AG04450 (cell line): ENCODE measurements at regions not wholly inside any gene's neighbourhood (a gene's known extent, or its start where the extent isn't known, plus 50 kb on each side); places are given as distances from the start of the nearest gene placed in this dataset.
"Not testable (repeated sequence)": the region's sequence is repeated elsewhere in the genome, so short reads cannot be mapped to it uniquely, and the experiment has no call there.

Experiments
- CTCF ChIA-PET: fragments of 300-600, 350-600 bp; formaldehyde crosslinking; extraction: SDS; loops from one replicate; lab custom pipeline; 2022; ENCODE audit warnings: antibody characterized with exemption, inconsistent platforms; lab: Charles Lee
- POLR2A ChIA-PET: fragments of 350-600 bp; formaldehyde crosslinking; extraction: SDS; loops from one replicate; lab custom pipeline; 2021; ENCODE audit warnings: antibody characterized with exemption, inconsistent platforms; lab: Yijun Ruan, JAX
- DNase-seq: peaks from one replicate; pipeline ENCODE4 v3.0.0-alpha.2; 2011; ENCODE audit warnings: low read depth, low spot score
- H3K27ac ChIP-seq: one replicate; pipeline ENCODE4 v1.5.1; 2012; ENCODE audit warnings: low read depth, low read length, control low read depth
- H3K27me3 ChIP-seq: one replicate; pipeline ENCODE4 v1.6.0; 2012; ENCODE audit warnings: low read length; ENCODE audit not compliant: control insufficient read depth, insufficient read depth
- H3K4me3 ChIP-seq: 2 replicates; pipeline ENCODE4 v1.5.1; 2011; ENCODE audit warnings: mild to moderate bottlenecking, low read depth, low read length, control low read depth
- H3K9me3 ChIP-seq: 2 replicates; pipeline ENCODE4 v1.5.1; 2012; ENCODE audit warnings: low read length; ENCODE audit not compliant: control insufficient read depth, insufficient read depth
- TF ChIP-seq, protein P1 (sequence below): IDR thresholded peaks from 2 replicates; pipeline ENCODE4 v1.5.1; 2011; ENCODE audit warnings: low read depth, low read length, control low read depth, inconsistent platforms

DNA sequence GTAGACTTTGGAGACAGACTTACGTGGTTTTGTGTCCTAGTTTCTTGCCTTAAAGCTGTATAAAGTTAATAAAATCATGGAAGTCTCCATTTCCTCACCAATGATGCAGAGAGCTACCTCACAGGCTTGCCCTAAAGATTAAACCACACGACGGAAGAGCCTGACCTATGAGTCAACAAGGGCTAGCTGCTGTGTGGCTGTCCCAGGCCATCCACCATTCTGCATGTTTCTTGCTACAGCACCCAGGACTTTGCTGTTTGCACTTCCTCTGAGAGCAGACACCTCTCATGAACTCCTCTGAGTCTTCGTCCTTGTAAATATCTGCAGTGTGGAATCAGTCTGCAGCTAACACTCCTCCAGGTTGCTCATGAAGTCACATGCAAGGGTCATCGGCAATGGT lies 160.0 kb upstream of the TRIB2 start:
- Histone ChIP-seq H3K9me3 (no peaks in the 10 kb centered on the region), H3K27ac (no peak overlapping the region), H3K4me3 (no peak overlapping the region), H3K27me3 (no peaks in the 10 kb centered on the region)
- ChIA-PET CTCF (interaction anchor here (0.6 to 1.5 kb wide), 3 partner anchors 46 to 450 kb away, joined by 3 to 7 read pairs (median 3); no protein-coding TSS in a partner anchor), POLR2A (no interaction called here)
- DNase-seq, result no peak
- TF ChIP-seq, protein P1, sequence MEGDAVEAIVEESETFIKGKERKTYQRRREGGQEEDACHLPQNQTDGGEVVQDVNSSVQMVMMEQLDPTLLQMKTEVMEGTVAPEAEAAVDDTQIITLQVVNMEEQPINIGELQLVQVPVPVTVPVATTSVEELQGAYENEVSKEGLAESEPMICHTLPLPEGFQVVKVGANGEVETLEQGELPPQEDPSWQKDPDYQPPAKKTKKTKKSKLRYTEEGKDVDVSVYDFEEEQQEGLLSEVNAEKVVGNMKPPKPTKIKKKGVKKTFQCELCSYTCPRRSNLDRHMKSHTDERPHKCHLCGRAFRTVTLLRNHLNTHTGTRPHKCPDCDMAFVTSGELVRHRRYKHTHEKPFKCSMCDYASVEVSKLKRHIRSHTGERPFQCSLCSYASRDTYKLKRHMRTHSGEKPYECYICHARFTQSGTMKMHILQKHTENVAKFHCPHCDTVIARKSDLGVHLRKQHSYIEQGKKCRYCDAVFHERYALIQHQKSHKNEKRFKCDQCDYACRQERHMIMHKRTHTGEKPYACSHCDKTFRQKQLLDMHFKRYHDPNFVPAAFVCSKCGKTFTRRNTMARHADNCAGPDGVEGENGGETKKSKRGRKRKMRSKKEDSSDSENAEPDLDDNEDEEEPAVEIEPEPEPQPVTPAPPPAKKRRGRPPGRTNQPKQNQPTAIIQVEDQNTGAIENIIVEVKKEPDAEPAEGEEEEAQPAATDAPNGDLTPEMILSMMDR, result no peak

DNA sequence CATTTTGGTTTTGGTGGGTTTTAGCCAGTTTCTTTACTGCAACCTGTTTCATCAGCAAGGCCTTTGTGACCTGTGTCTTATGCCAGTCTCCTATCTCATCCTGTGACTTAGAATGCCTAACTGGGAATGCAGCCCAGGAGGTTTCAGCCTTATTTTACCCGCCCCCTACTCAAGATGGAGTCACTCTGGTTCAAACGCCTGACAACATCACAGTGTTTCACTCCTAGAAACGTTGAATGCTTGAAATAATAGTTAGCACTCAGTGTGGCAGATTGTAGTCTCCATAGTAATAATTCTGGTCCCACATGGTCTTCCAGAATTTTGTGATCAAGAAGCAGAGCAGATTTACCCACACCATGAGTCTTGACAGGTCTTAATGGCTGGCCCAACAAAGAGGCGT lies 159.0 kb upstream of the TRIB2 start:
- no peaks in the 10 kb centered on the region for H3K27me3 ChIP-seq
- POLR2A ChIA-PET, result no interaction called here
- H3K9me3 ChIP-seq, result no peaks in the 10 kb centered on the region
- DNase-seq, result no peak
- H3K27ac ChIP-seq, result no peak overlapping the region
- TF ChIP-seq, protein P1, result no peak
- H3K4me3 ChIP-seq, result no peak overlapping the region
- CTCF ChIA-PET, result no interaction called here

DNA sequence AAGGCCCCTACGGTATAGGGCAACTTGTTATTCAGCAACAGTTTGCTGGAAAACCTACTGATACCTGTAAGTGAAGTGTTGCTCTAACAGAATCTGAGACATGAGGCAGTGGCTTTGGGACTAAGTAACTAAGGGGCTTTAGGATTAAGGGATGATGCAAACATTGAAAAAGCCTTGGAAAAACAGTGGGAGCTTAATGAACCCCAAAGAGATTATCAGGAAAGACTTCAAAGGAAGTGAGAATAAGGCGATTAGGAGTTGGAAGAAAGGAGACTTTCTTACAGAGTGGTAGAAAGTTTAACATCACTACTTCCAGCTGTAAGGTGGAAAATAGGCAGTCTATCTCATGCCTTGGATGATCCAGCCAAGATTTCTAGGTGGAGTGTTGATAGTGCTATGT lies 158.2 kb upstream of the TRIB2 start:
- H3K27ac ChIP-seq, result no peak overlapping the region
- CTCF ChIA-PET, result no interaction called here

DNA sequence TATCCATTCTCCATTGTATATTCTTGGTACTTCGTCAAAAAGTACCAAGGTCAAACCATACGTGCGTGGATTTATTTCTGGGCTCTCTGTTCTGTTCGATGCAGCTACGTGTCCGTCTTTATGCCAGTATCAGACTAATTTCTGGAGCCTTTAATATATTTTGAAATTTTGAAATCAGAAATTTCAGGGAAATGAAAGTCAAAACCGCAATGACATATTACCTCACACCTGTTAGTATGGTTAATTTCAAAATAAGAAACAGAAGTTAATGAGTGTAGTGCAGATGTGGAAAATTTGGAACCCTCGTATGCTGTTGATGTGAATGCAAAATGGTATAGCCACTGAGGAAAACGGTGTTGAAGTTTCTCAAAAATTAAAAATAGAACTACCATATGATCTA lies 156.1 kb upstream of the TRIB2 start:
- no peaks in the 10 kb centered on the region for H3K27me3 ChIP-seq
- no peak overlapping the region for H3K27ac ChIP-seq
- CTCF ChIA-PET, result no interaction called here
- H3K9me3 ChIP-seq, result no peaks in the 10 kb centered on the region
- POLR2A ChIA-PET, result no interaction called here
- H3K4me3 ChIP-seq, result no peak overlapping the region
- DNase-seq, result no peak
- TF ChIP-seq, protein P1, result no peak

More for the DNA sequence above, 158.2 kb upstream of the TRIB2 start:
- Histone ChIP-seq H3K4me3 (no peak overlapping the region), H3K9me3 (no peaks in the 10 kb centered on the region), H3K27me3 (no peaks in the 10 kb centered on the region)
- TF ChIP-seq, protein P1, result no peak
- no peak for DNase-seq
- POLR2A ChIA-PET, result no interaction called here

DNA sequence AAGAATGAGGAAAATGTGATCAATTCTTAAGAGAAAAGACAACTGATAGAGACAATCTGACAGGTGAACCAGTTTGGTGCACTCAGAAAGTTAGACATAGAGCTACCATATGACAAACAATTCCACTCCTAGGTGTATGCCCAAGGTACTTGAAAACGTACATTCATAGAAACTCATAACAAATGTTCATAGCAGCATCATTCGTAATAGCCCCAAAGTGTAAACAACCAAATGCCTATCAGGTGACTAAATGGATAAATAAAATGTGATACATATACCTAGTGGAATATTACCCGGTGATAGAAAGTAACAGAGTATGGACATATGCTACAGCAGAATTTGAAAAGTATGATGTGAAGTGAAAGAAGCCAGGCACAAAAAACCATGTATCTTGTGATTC lies 149.3 kb upstream of the TRIB2 start:
- CTCF ChIA-PET, result no interaction called here
- TF ChIP-seq, protein P1, result no peak
- H3K27me3 ChIP-seq, result no peaks in the 10 kb centered on the region
- no peak overlapping the region for H3K27ac ChIP-seq
- H3K4me3 ChIP-seq, result no peak overlapping the region
- POLR2A ChIA-PET, result no interaction called here
- no peak for DNase-seq
- no peaks in the 10 kb centered on the region for H3K9me3 ChIP-seq

DNA sequence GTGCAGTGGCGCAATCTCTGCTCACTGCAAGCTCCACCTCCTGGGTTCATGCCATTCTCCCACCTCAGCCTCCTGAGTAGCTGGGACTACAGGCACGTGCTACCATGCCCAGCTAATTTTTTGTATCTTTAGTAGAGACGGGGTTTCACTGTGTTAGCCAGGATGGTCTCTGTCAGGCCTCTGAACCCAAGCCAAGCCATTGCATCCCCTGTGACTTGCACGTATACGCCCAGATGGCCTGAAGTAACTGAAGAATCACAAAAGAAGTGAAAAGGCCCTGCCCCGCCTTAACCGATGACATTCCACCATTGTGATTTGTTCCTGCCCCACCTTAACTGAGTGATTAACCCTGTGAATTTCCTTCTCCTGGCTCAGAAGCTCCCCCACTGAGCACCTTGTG lies 147.2 kb upstream of the TRIB2 start:
- CTCF ChIA-PET, DNase-seq, H3K9me3 ChIP-seq, H3K4me3 ChIP-seq, H3K27ac ChIP-seq, H3K27me3 ChIP-seq, POLR2A ChIA-PET: not testable (repeated sequence)

DNA sequence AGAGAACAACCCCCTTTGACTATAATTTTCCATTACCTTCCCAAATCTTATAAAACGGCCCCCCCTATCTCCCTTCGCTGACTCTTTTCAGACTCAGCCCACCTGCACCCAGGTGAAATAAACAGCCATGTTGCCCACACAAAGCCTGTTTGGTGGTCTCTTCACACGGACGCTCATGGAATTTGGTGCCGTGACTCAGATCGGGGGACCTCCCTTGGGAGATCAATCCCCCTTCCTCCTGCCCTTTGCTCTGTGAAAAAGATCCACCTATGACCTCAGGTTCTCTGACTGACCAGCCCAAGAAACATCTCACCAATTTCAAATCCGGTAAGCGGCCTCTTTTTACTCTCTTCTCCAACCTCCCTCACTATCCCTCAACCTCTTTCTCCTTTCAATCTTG lies 146.8 kb upstream of the TRIB2 start:
- H3K27me3 ChIP-seq, H3K4me3 ChIP-seq, H3K27ac ChIP-seq, POLR2A ChIA-PET, CTCF ChIA-PET, DNase-seq, H3K9me3 ChIP-seq: not testable (repeated sequence)
